Adipocyte (in vitro differentiated cells): ENCODE measurements at regions not wholly inside any gene's neighbourhood (a gene's known extent, or its start where the extent isn't known, plus 50 kb on each side); places are given as distances from the start of the nearest gene placed in this dataset.

Experiments used
- DNase-seq: peaks from one replicate; pipeline ENCODE4 v3.0.0-alpha.2; 2015; ENCODE audit warnings: low read depth
- H3K27me3 ChIP-seq: replicated peaks from 2 replicates; pipeline ENCODE4 v1.7.0; 2013; ENCODE audit warnings: mild to moderate bottlenecking, low read length, moderate library complexity; ENCODE audit not compliant: control insufficient read depth, insufficient read depth
- H3K36me3 ChIP-seq: 2 replicates; pipeline ENCODE4 v1.7.0; 2013; ENCODE audit warnings: low read length, mild to moderate bottlenecking, moderate library complexity; ENCODE audit not compliant: control insufficient read depth, insufficient read depth, severe bottlenecking
- H3K4me1 ChIP-seq: 2 replicates; pipeline ENCODE4 v1.7.0; 2013; ENCODE audit warnings: mild to moderate bottlenecking, low read length, moderate library complexity; ENCODE audit not compliant: control insufficient read depth, insufficient read depth
- H3K4me3 ChIP-seq: 2 replicates; pipeline ENCODE4 v1.7.0; 2013; ENCODE audit warnings: mild to moderate bottlenecking, low read length, moderate library complexity
- H3K9ac ChIP-seq: 2 replicates; pipeline ENCODE4 v1.7.0; 2013; ENCODE audit warnings: mild to moderate bottlenecking, low read length, moderate library complexity
- H3K9me3 ChIP-seq: 2 replicates; pipeline ENCODE4 v1.7.0; 2013; ENCODE audit warnings: mild to moderate bottlenecking, low read length, moderate library complexity; ENCODE audit not compliant: control insufficient read depth

- Histone ChIP-seq H3K4me3 (no peak overlapping the region), H3K36me3 (no peaks in the 10 kb centered on the region), H3K9ac (no peak overlapping the region), H3K4me1 (no peaks in the 10 kb centered on the region), H3K27me3 (peaks cover 6% of the 10 kb centered on the region), H3K9me3 (peaks cover 4% of the 10 kb centered on the region)
- DNase-seq: no peak
Measured at GRCh38 chr7:51467384-51468017, 150.9 kb upstream of the COBL start.

GRCh38 chr7:51459809-51460208, 143.2 kb upstream of the COBL start:
- Histone ChIP-seq H3K4me3 (no peak overlapping the region), H3K4me1 (no peaks in the 10 kb centered on the region), H3K9ac (no peak overlapping the region), H3K27me3 (peaks cover 3% of the 10 kb centered on the region), H3K36me3 (no peaks in the 10 kb centered on the region), H3K9me3 (peaks cover 4% of the 10 kb centered on the region)
- no peak for DNase-seq

- H3K4me3 ChIP-seq: no peak overlapping the region
- H3K27me3 ChIP-seq: peaks cover 3% of the 10 kb centered on the region
- H3K9ac ChIP-seq: no peak overlapping the region
- no peaks in the 10 kb centered on the region for H3K4me1 ChIP-seq
- H3K36me3 ChIP-seq: no peaks in the 10 kb centered on the region
- no peak for DNase-seq
- peaks cover 4% of the 10 kb centered on the region for H3K9me3 ChIP-seq
Measured at GRCh38 chr7:51458693-51459092, 142.1 kb upstream of the COBL start.

- DNase-seq: no peak
- Histone ChIP-seq H3K9me3 (no peaks in the 10 kb centered on the region), H3K9ac (no peak overlapping the region), H3K4me1 (peaks cover 8% of the 10 kb centered on the region), H3K36me3 (no peaks in the 10 kb centered on the region), H3K4me3 (no peak overlapping the region), H3K27me3 (peaks cover 3% of the 10 kb centered on the region)
Measured at GRCh38 chr7:51457079-51457478, 140.5 kb upstream of the COBL start.

- H3K9ac ChIP-seq: no peak overlapping the region
- no peak for DNase-seq
- H3K4me3 ChIP-seq: no peak overlapping the region
- peaks cover 8% of the 10 kb centered on the region for H3K4me1 ChIP-seq
- H3K9me3 ChIP-seq: no peaks in the 10 kb centered on the region
- H3K27me3 ChIP-seq: peaks cover 3% of the 10 kb centered on the region
- no peaks in the 10 kb centered on the region for H3K36me3 ChIP-seq
Measured at GRCh38 chr7:51456431-51457060, 139.9 kb upstream of the COBL start.

- no peak for DNase-seq
- Histone ChIP-seq H3K36me3 (no peaks in the 10 kb centered on the region), H3K9ac (no peak overlapping the region), H3K27me3 (peaks cover 6% of the 10 kb centered on the region), H3K9me3 (no peaks in the 10 kb centered on the region), H3K4me1 (peaks cover 8% of the 10 kb centered on the region), H3K4me3 (no peak overlapping the region)
Measured at GRCh38 chr7:51455948-51456347, 139.3 kb upstream of the COBL start.

GRCh38 chr7:51455513-51455912, 138.9 kb upstream of the COBL start:
- H3K27me3 ChIP-seq: peaks cover 6% of the 10 kb centered on the region
- no peaks in the 10 kb centered on the region for H3K36me3 ChIP-seq
- H3K9me3 ChIP-seq: no peaks in the 10 kb centered on the region
- H3K4me3 ChIP-seq: no peak overlapping the region
- peaks cover 8% of the 10 kb centered on the region for H3K4me1 ChIP-seq
- H3K9ac ChIP-seq: no peak overlapping the region
- DNase-seq: no peak

- Histone ChIP-seq H3K9me3 (no peaks in the 10 kb centered on the region), H3K4me1 (peaks cover 8% of the 10 kb centered on the region), H3K4me3 (no peak overlapping the region), H3K36me3 (no peaks in the 10 kb centered on the region), H3K9ac (no peak overlapping the region), H3K27me3 (peaks cover 9% of the 10 kb centered on the region)
- DNase-seq: no peak
Measured at GRCh38 chr7:51455086-51455485, 138.5 kb upstream of the COBL start.

- DNase-seq: no peak
- Histone ChIP-seq H3K9me3 (no peaks in the 10 kb centered on the region), H3K36me3 (no peaks in the 10 kb centered on the region)
Measured at GRCh38 chr7:51452694-51453093, 136.1 kb upstream of the COBL start.

GRCh38 chr7:51451751-51452476, 135.3 kb upstream of the COBL start:
- peaks cover 8% of the 10 kb centered on the region for H3K4me1 ChIP-seq
- DNase-seq: no peak

More at GRCh38 chr7:51452694-51453093, 136.1 kb upstream of the COBL start:
- Histone ChIP-seq H3K4me1 (peaks cover 8% of the 10 kb centered on the region), H3K4me3 (no peak overlapping the region), H3K27me3 (peaks cover 9% of the 10 kb centered on the region), H3K9ac (no peak overlapping the region)

GRCh38 chr7:51450541-51450940, 133.9 kb upstream of the COBL start:
- no peak overlapping the region for H3K9ac ChIP-seq
- no peak for DNase-seq
- no peaks in the 10 kb centered on the region for H3K36me3 ChIP-seq
- peaks cover 6% of the 10 kb centered on the region for H3K27me3 ChIP-seq
- peaks cover 8% of the 10 kb centered on the region for H3K4me1 ChIP-seq
- H3K4me3 ChIP-seq: no peak overlapping the region
- H3K9me3 ChIP-seq: no peaks in the 10 kb centered on the region

More at GRCh38 chr7:51451751-51452476, 135.3 kb upstream of the COBL start:
- Histone ChIP-seq H3K27me3 (peaks cover 9% of the 10 kb centered on the region), H3K4me3 (no peak overlapping the region), H3K9me3 (no peaks in the 10 kb centered on the region), H3K36me3 (no peaks in the 10 kb centered on the region), H3K9ac (no peak overlapping the region)
